Astrocyte (in vitro differentiated cells and primary cell): ENCODE measurements at regions not wholly inside any gene's neighbourhood (a gene's known extent, or its start where the extent isn't known, plus 50 kb on each side); places are given as distances from the start of the nearest gene placed in this dataset.
A peak's percentile ranks its signal among the peaks of the same experiment; 100 is the strongest.

Experiments used
- DNase-seq: peaks from one replicate; pipeline ENCODE4 v3.0.0-alpha.2; 2010; ENCODE audit warnings: low read depth
- FAIRE-seq: peaks from 2 replicates; lab custom pipeline; 2011; peaks lifted over from hg19 to GRCh38; lab: Jason Lieb, UNC
- H2AFZ ChIP-seq: 2 replicates; pipeline ENCODE4 v1.6.0; 2012; ENCODE audit warnings: low read depth, low read length, inconsistent platforms
- H3K27ac ChIP-seq: 2 replicates; pipeline ENCODE4 v1.5.1; 2011; ENCODE audit warnings: low read depth, low read length, inconsistent platforms
- H3K27me3 ChIP-seq: 2 replicates; pipeline ENCODE4 v1.6.0; 2011; ENCODE audit warnings: low read length, inconsistent platforms; ENCODE audit not compliant: insufficient read depth
- H3K36me3 ChIP-seq: 2 replicates; pipeline ENCODE4 v1.5.1; 2011; ENCODE audit warnings: low read length, inconsistent platforms; ENCODE audit not compliant: insufficient read depth
- H3K4me1 ChIP-seq: 2 replicates; pipeline ENCODE4 v1.5.1; 2011; ENCODE audit warnings: low read length, inconsistent platforms; ENCODE audit not compliant: insufficient read depth
- H3K4me2 ChIP-seq: 2 replicates; pipeline ENCODE4 v1.6.0; 2012; ENCODE audit warnings: low read length, inconsistent platforms
- H3K4me3 ChIP-seq: 2 replicates; pipeline ENCODE4 v1.5.1; 2011; ENCODE audit warnings: low read depth, mild to moderate bottlenecking, low read length, inconsistent platforms; ENCODE audit not compliant: insufficient read depth
- H3K79me2 ChIP-seq: 2 replicates; pipeline ENCODE4 v1.6.0; 2012; ENCODE audit warnings: mild to moderate bottlenecking, low read length, inconsistent platforms; ENCODE audit not compliant: insufficient read depth
- H3K9ac ChIP-seq: 2 replicates; pipeline ENCODE4 v1.6.0; 2012; ENCODE audit warnings: mild to moderate bottlenecking, low read length, inconsistent platforms
- H3K9me3 ChIP-seq: 2 replicates; pipeline ENCODE4 v1.5.1; 2012; ENCODE audit warnings: low read depth, mild to moderate bottlenecking, low read length, inconsistent platforms; ENCODE audit not compliant: insufficient read depth
- H4K20me1 ChIP-seq: 2 replicates; pipeline ENCODE4 v1.6.0; 2012; ENCODE audit warnings: low read length, inconsistent platforms; ENCODE audit not compliant: insufficient read depth
- H3K27ac Mint-ChIP-seq: one replicate; pipeline ENCODE4 v1.8.0; 2021; ENCODE audit warnings: mild to moderate bottlenecking, mixed read lengths; ENCODE audit not compliant: unreplicated experiment
- H3K27me3 Mint-ChIP-seq: one replicate; pipeline ENCODE4 v1.8.0; 2021; ENCODE audit warnings: low read depth, mixed read lengths; ENCODE audit not compliant: unreplicated experiment
- H3K36me3 Mint-ChIP-seq: one replicate; pipeline ENCODE4 v1.8.0; 2021; ENCODE audit warnings: low read depth, mixed read lengths; ENCODE audit not compliant: unreplicated experiment
- H3K4me1 Mint-ChIP-seq: one replicate; pipeline ENCODE4 v1.8.0; 2021; ENCODE audit warnings: low read depth, mixed read lengths; ENCODE audit not compliant: unreplicated experiment
- H3K4me3 Mint-ChIP-seq: one replicate; pipeline ENCODE4 v1.8.0; 2021; ENCODE audit warnings: mild to moderate bottlenecking, moderate library complexity, mixed read lengths; ENCODE audit not compliant: unreplicated experiment
- H3K9me3 Mint-ChIP-seq: one replicate; pipeline ENCODE4 v1.8.0; 2021; ENCODE audit warnings: mild to moderate bottlenecking, mixed read lengths; ENCODE audit not compliant: unreplicated experiment
- CTCF ChIP-seq: IDR thresholded peaks from 2 replicates; pipeline ENCODE4 v1.5.1; 2011; ENCODE audit warnings: low read depth, mild to moderate bottlenecking, inconsistent platforms, low read length, moderate library complexity; ENCODE audit not compliant: insufficient read depth
- EZH2 ChIP-seq: IDR thresholded peaks from 2 replicates; pipeline ENCODE4 v1.6.1; 2012; ENCODE audit warnings: mild to moderate bottlenecking, low read length, inconsistent platforms; ENCODE audit not compliant: insufficient read depth

GRCh38 chrX:113804291-113804690, 779.6 kb upstream of the HTR2C start:
- Histone ChIP-seq H3K27ac (no peak overlapping the region), H3K9ac (no peak overlapping the region), H4K20me1 (no peaks in the 10 kb centered on the region), H3K36me3 (no peaks in the 10 kb centered on the region), H3K4me1 (no peaks in the 10 kb centered on the region), H3K27me3 (no peaks in the 10 kb centered on the region), H3K9me3 (no peaks in the 10 kb centered on the region), H3K79me2 (no peaks in the 10 kb centered on the region), H3K4me3 (no peak overlapping the region), H3K4me2 (no peak overlapping the region), H2AFZ (no peak overlapping the region)
- FAIRE-seq: peak; percentile 47
- no peaks in the 10 kb centered on the region for H3K9me3 Mint-ChIP-seq
- no peak for DNase-seq
- no peak for TF ChIP-seq EZH2
- peaks cover 12% of the 10 kb centered on the region for H3K4me1 Mint-ChIP-seq
- H3K4me3 Mint-ChIP-seq: no peak overlapping the region
- no peak overlapping the region for H3K27ac Mint-ChIP-seq
- no peaks in the 10 kb centered on the region for H3K27me3 Mint-ChIP-seq
- H3K36me3 Mint-ChIP-seq: no peaks in the 10 kb centered on the region

GRCh38 chrX:113802837-113803236, 781.0 kb upstream of the HTR2C start:
- Histone ChIP-seq H3K4me1 (no peaks in the 10 kb centered on the region), H3K4me3 (no peak overlapping the region), H3K27ac (no peak overlapping the region), H3K36me3 (no peaks in the 10 kb centered on the region), H3K9ac (no peak overlapping the region), H4K20me1 (no peaks in the 10 kb centered on the region), H3K27me3 (no peaks in the 10 kb centered on the region), H3K4me2 (no peak overlapping the region), H3K9me3 (no peaks in the 10 kb centered on the region), H3K79me2 (no peaks in the 10 kb centered on the region), H2AFZ (no peak overlapping the region)
- Mint-ChIP-seq H3K36me3 (no peaks in the 10 kb centered on the region), H3K27me3 (no peaks in the 10 kb centered on the region), H3K4me3 (no peak overlapping the region), H3K4me1 (peaks cover 12% of the 10 kb centered on the region), H3K27ac (no peak overlapping the region), H3K9me3 (no peaks in the 10 kb centered on the region)
- peak; percentile 58 for FAIRE-seq
- DNase-seq: peak; percentile 14
- TF ChIP-seq CTCF: no peak
- TF ChIP-seq EZH2: no peak

DNA sequence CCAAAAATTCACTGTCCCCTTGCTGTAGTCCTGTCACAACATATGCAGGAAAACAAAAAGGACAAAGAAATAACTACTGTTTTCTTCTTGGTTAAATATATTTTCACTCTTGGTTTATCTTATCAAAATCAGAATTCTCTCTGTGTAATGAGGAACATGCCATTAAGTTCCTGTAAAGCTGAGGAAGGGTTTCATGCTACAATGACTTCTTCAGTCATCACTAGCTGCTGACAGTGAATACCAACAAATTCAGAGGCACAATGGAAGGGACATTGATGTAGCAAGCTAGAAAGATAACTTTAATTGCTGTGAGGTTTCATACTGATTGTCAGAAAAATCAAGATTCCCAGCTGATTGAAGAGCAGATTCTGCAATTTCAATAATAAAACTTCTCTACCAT, 782.9 kb upstream of the HTR2C start:
- TF ChIP-seq EZH2 (no peak), CTCF (no peak)
- H3K4me3 ChIP-seq: no peak overlapping the region
- H3K4me3 Mint-ChIP-seq: no peak overlapping the region
- H3K9ac ChIP-seq: no peak overlapping the region
- H3K27me3 Mint-ChIP-seq: no peaks in the 10 kb centered on the region
- no peaks in the 10 kb centered on the region for H3K9me3 ChIP-seq
- no peak for FAIRE-seq
- peaks cover 12% of the 10 kb centered on the region for H3K4me1 Mint-ChIP-seq
- no peaks in the 10 kb centered on the region for H3K36me3 ChIP-seq
- H3K36me3 Mint-ChIP-seq: no peaks in the 10 kb centered on the region
- H3K4me1 ChIP-seq: no peaks in the 10 kb centered on the region
- no peaks in the 10 kb centered on the region for H3K27me3 ChIP-seq
- H3K79me2 ChIP-seq: no peaks in the 10 kb centered on the region
- H3K27ac Mint-ChIP-seq: no peak overlapping the region
- no peak overlapping the region for H3K4me2 ChIP-seq
- no peak for DNase-seq
- H4K20me1 ChIP-seq: no peaks in the 10 kb centered on the region
- no peak overlapping the region for H2AFZ ChIP-seq
- H3K27ac ChIP-seq: no peak overlapping the region
- H3K9me3 Mint-ChIP-seq: no peaks in the 10 kb centered on the region
